ENCODE measurements at regions not wholly inside any gene's neighbourhood (a gene's known extent, or its start where the extent isn't known, plus 50 kb on each side); places are given as distances from the start of the nearest gene placed in this dataset.

GRCh38 chr11:91241226-91241625 is 983.4 kb upstream of the FAT3 start:
- no peak for DNase-seq (ENCODE audit: low read depth)

GRCh38 chr11:91239359-91239758 is 985.3 kb upstream of the FAT3 start:
- DNase-seq (ENCODE audit: low read depth) = no peak

GRCh38 chr11:91231226-91231625 is 993.4 kb upstream of the FAT3 start:
- DNase-seq (ENCODE audit: low read depth) = no peak

GRCh38 chr11:91230647-91231046 is 994.0 kb upstream of the FAT3 start:
- no peak for DNase-seq (ENCODE audit: low read depth)

DNA sequence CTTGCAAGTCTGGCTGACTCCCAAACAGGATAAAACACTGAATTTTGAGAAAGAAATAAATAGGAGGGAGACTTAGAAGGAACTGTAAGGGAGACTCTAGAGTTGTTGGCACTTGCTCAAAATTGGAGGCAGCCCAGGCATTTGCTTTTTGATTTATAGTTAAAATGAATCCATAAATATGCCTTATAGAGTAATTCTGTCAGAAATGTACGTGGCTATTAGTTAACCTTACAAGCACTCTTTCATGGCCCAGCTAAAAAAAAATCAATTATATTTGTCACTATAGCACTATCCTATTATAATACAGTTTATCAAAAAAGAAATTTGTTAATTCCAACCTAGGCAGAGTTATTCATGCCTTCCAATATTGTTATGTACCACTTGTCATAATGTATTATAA is 1000.0 kb upstream of the CHORDC1 start:
- DNase-seq (ENCODE audit: low read depth) = no peak

DNA sequence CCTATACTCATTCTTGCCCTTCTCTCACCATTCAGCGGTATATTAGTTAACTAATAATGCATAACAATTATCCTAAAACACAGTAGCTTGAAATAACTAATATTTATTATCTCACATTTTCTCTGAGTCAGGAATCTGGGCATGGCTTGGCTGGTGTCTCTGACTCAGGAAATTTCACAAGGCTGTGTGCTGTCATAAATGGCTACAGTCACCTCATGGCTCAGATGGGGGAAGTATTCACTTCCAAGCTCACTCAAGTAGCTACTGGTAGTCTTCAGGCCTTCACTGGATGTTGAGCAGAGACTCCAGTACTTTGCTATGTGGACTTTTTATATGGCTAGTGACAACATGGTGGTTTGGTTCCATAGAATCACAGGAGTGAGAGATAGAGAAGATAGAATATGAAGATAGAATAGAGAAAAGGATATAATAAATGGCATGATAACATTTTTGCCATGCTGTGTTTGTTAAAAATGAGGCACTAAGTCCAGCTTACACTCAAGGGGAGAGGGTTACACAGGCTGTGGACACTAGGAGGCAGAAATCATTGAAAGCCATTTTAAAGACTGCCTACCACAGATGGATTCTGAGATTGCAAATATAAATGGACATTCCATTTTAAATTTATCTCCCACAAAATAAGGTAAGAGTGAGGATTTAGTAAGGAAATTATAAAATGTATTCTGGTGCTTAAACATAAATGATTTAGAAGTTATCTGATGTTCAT is 997.8 kb upstream of the CHORDC1 start:
- DNase-seq (ENCODE audit: low read depth) = no peak

DNA sequence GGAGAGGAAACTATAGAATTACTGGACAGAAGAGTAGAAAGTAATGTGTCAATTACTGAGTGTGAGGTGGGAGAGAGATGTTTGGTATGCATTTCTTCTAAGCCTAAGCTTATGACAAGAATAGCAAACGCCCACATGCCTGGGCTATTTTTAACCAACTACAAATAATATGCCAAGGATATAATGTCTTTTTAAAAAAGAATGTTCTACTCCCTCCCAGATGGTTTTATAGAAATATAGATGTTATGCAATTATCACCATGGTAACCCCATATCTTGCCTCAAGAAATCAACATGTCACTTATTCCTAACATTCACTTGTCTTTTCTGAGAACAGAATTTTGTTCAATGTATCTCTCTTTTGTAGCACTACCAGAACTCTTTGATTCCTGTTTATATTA is 996.7 kb upstream of the CHORDC1 start:
- DNase-seq (ENCODE audit: low read depth) = no peak

DNA sequence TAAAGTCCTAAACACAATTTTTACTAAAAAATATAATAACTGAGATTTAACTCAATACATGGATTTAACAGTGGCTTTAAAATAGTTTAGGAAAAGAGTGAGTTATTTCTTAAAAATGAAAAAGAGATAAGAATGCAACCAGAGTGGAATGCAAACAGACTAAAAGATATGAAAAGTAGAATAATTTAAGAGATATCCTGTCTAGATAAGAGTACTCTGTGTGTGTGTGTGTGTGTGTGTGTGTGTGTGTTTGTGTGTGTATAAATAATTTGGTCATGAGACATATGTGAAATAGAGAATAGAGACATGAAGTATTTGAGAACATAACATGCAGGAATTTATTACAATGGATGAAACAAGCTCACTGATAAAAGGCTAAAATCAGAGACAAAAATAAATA is 986.9 kb upstream of the CHORDC1 start:
- no peak for DNase-seq (ENCODE audit: low read depth)

DNA sequence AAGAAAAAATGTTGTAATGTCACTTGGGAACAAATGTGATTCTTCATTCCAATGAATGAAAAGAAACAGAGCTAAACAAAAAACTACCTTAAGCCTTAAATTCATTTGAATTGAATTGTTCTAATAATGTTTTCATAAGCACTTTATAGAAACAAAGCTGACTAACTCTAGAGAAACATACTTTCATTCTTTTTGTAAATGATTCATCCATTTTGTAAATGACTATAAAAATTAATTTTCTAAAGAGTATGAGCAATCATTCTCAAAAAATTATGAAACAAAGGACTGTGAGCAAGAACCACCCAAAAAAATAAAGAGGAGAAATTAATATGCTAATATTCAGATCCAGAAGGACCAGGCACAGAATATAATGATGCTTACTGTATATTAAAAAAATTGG is 986.5 kb upstream of the CHORDC1 start:
- DNase-seq (ENCODE audit: low read depth) = no peak

DNA sequence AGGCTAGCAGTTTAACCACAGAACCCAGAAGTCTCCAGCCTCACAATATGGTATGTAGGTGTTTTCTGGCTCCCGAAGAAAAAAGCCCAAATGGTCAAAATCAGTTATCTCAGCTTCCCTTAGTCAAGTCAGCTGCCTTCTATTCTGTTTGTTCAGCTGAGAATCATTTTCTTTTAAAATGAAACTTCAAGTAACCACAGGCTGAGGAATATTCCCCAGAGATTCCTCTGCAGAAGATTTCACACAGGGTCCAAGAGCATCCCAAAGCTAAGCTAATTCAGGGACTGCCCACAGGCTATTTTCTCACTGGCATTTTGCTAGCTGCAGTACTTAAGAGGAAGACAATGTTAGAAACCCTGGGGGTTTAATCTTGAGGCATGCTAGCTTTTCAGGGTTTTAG is 977.0 kb upstream of the CHORDC1 start:
- DNase-seq (ENCODE audit: low read depth) = no peak

GRCh38 chr11:91194546-91194945 is 971.7 kb upstream of the CHORDC1 start:
- no peak for DNase-seq (ENCODE audit: low read depth)

DNA sequence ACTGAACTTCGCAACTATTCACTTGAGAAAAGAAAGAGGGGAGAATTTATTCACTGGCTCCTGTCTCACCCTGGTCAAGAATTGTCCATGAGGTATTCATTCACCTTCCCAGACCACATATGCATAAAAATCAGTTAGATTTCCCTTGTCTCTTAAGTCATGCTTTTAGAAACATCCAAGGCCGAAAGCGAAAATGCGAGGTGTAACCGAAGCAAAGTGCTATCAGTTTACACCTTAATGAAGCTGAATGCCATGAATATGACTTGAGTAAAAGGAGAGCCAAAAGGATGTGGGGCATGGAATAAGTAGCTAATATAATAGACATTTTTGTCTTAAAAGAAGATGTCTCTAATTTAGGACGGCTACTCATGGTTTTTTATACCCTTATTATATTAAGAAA is 965.6 kb upstream of the CHORDC1 start:
- DNase-seq (ENCODE audit: low read depth) = no peak

GRCh38 chr11:91187314-91187713 is 964.5 kb upstream of the CHORDC1 start:
- DNase-seq (ENCODE audit: low read depth) = no peak

DNA sequence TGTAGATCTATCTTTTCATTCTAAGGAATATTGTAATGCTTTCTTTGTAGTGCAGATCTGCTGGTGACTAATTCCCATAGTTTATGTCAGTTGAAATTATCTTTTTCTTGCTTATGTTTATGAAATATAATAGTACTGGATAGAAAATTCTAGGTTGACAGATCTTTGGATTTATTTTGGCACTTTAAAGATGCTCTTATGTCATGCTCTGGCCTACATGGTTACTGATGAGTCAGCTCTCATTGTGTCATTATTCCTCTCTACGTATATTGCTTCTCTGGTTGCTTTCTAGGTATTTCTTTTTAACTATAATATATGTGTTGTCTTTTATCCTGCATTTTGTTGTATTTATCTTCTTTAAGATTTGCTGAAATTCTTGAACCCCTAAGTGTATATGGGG is 955.5 kb upstream of the CHORDC1 start:
- no peak for DNase-seq (ENCODE audit: low read depth)

- DNase-seq (ENCODE audit: low read depth) = no peak
These were observed 951.9 kb upstream of the CHORDC1 start for GRCh38 chr11:91174734-91175133.

DNA sequence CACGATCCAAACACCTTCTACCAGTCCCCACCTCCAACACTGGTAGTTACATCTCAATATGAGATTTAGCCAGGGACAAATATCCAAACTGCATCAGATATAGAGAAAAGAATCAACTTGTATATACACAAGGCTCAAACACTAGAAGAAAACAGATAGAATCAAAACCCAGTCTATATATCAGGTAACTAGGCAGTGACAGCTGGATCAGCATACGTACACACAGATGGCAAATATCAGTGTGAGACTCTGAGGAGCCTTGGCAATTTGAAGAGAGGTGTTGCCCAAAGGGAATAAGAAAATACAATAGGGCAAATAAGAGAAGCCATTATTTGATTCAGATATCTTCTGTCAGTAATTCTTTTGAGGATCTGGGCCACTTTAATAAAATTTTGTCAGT is 951.3 kb upstream of the CHORDC1 start:
- DNase-seq (ENCODE audit: low read depth) = no peak

DNA sequence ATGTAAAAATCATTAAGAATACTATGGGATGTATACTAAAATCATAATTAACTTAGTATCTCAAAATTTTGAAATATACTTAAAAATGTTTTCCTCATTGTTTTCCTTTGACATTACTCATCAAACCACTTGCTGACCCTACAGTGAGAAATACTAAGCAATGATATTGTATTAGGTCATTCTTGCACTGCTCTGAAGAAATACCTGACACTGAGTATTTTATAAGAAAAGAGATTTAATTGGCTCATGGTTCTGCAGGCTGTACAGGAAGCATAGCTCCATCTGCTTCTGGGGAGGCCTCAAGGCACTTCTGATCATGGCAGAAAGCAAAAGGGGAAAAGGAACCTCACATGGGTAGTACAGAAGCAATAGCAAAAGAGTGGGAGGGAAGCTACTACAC is 950.9 kb upstream of the CHORDC1 start:
- no peak for DNase-seq (ENCODE audit: low read depth)

GRCh38 chr11:91170711-91171110 is 947.9 kb upstream of the CHORDC1 start:
- DNase-seq (ENCODE audit: low read depth) = no peak

GRCh38 chr11:91164452-91164822 is 941.6 kb upstream of the CHORDC1 start:
- DNase-seq (ENCODE audit: low read depth) = no peak

DNA sequence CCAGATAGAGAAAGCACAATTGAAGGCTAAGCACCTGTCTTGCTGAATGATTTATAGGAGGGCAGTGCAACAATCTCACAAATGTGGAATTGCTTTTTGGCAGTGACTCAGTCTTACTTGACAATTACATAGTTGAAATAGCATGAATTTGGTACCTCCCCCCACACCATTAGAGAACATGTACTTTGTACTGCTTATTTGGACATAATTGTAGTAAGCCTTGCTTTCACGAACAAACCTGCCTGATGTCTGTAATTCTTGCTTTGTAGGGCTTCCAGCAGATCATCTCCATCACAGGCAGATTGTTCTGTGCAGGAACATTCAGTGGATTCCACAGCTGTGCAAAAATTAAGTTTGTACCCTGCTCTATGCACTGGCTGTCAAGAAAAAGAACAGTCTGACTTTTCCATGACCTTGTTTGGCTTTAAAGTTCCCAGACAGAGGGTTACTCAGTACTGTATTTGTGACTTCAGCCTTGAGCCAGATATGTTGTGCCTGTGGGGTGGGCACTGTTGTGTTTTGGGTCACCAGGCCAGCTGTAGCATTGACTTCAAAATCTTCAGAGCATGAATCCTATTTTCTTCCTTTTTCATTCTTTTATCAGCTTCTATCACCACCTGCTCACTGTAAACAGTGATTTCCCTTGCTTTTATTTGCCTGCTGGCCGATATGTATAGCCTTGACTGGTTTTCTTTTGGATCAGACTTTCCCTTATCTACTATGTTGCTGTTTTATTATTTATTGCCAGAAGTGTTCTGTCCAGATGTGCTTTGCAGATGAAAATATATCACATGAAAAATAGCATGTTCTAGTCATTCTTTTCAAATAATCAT is 941.0 kb upstream of the CHORDC1 start:
- no peak for DNase-seq (ENCODE audit: low read depth)

GRCh38 chr11:91160661-91161060 is 937.8 kb upstream of the CHORDC1 start:
- DNase-seq (ENCODE audit: low read depth) = no peak

- no peak for DNase-seq (ENCODE audit: low read depth)
These were observed 936.2 kb upstream of the CHORDC1 start for GRCh38 chr11:91158891-91159537.

DNA sequence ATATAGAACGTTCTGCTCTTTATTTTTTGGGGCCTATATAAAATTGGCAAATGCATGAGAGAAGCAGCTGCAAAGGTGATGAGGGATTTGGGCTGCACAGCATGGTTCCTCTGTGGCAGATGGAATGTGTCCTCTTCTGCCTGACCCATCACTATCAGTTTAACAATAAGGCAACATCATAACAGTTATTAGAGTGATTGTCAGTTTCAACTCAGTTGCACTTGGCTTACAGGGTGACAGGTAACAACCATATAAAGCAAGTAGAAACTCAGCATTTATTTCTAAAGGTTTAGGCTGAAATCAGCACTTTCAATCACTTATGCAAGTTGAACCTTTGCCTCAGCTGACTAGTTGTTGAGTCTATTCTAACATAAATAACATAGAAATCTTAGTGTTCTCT is 935.4 kb upstream of the CHORDC1 start:
- DNase-seq (ENCODE audit: low read depth) = no peak
